Endothelial cell of umbilical vein (primary cell): ENCODE measurements at regions not wholly inside any gene's neighbourhood (a gene's known extent, or its start where the extent isn't known, plus 50 kb on each side); places are given as distances from the start of the nearest gene placed in this dataset.

Source experiments
- CTCF ChIP-seq, 2 donors: IDR thresholded peaks; 1 replicate in 1 of 2; 2 replicates in 1 of 2; pipeline ENCODE4 v1.5.1; 2011; ENCODE audit warnings: low read length in 2 of 2, mild to moderate bottlenecking in 2 of 2, moderate library complexity in 2 of 2, control low read depth in 1 of 2, inconsistent platforms in 1 of 2, low read depth in 1 of 2; ENCODE audit not compliant: insufficient read depth in 1 of 2; ENCODE audit errors: extremely low read depth in 1 of 2
- EZH2 ChIP-seq: IDR thresholded peaks from 2 replicates; pipeline ENCODE4 v1.6.1; 2012; ENCODE audit warnings: borderline replicate concordance, low read depth, mild to moderate bottlenecking, moderate library complexity, low read length, inconsistent platforms; ENCODE audit not compliant: severe bottlenecking
- POLR2A ChIP-seq: IDR thresholded peaks from 2 replicates; pipeline ENCODE4 v1.6.1; 2012; ENCODE audit warnings: low read depth, mild to moderate bottlenecking, control low read depth, low read length
- POLR2AphosphoS5 ChIP-seq: IDR thresholded peaks from 2 replicates; pipeline ENCODE4 v1.6.1; 2012; ENCODE audit warnings: low read depth, mild to moderate bottlenecking, control low read depth, low read length, moderate library complexity; ENCODE audit not compliant: insufficient read depth
- TF ChIP-seq, protein P1 (sequence below): IDR thresholded peaks from 2 replicates; pipeline ENCODE4 v1.6.1; 2011; ENCODE audit not compliant: insufficient read depth, insufficient read length

DNA sequence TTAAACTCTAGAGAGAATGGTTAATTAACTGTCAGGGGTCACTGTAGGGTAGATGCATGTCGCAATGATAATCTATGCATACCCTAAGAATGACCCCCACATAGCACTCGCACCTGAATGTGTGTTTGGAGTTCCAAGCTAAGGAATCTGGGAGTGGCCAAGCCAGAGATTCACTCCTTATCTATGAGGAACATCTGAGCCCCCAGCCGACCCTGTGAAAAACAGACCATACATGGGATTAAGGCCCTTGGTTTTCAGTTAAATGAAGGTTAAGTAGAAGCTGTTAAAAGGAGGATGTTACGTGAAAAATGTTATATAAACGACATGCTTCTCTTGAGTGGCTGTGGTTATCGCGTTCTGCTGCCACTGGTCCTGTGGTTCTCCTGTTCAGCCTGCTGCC, 147.2 kb downstream of the RELL1 start:
- no peak for TF ChIP-seq EZH2
- no peak for TF ChIP-seq CTCF (IDR thresholded peaks at IDR 0.05; ENCODE audit: extremely low read depth in 1 of 2, insufficient read depth in 1 of 2, low read depth in 1 of 2, low read length in 2 of 2)
- TF ChIP-seq, protein P1, sequence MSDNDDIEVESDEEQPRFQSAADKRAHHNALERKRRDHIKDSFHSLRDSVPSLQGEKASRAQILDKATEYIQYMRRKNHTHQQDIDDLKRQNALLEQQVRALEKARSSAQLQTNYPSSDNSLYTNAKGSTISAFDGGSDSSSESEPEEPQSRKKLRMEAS = no peak
- no peak for TF ChIP-seq POLR2AphosphoS5
- no peak for TF ChIP-seq POLR2A
